ENCODE measurements at regions not wholly inside any gene's neighbourhood (a gene's known extent, or its start where the extent isn't known, plus 50 kb on each side); places are given as distances from the start of the nearest gene placed in this dataset.

- DNase-seq: no peak
These were observed 62.4 kb upstream of the ARG1 start for GRCh38 chr6:131510591-131510990.

GRCh38 chr6:131519670-131520436 lies 53.2 kb upstream of the ARG1 start:
- no peak for DNase-seq
